ENCODE measurements at regions not wholly inside any gene's neighbourhood (a gene's known extent, or its start where the extent isn't known, plus 50 kb on each side); places are given as distances from the start of the nearest gene placed in this dataset.

- no peaks in the 10 kb centered on the region for H3K27me3 Mint-ChIP-seq
- H3K36me3 Mint-ChIP-seq: no peaks in the 10 kb centered on the region
- ATAC-seq (peak in 1 of 2 donors; percentile 13), DNase-seq (ENCODE audit: low spot score) (no peak)
- no peaks in the 10 kb centered on the region for H3K9me3 Mint-ChIP-seq
- no peaks in the 10 kb centered on the region for H3K4me1 Mint-ChIP-seq (ENCODE audit: low read depth in 2 of 2)
- H3K4me3 Mint-ChIP-seq: no peak overlapping the region
- H3K27ac Mint-ChIP-seq: no peak overlapping the region
These were observed 606.3 kb upstream of the PLXNA2 start for GRCh38 chr1:208850442-208850841.

GRCh38 chr1:208851366-208851765 is 607.2 kb upstream of the PLXNA2 start:
- DNase-seq (ENCODE audit: low spot score) (no peak), ATAC-seq (no peak)
- H3K9me3 Mint-ChIP-seq: no peaks in the 10 kb centered on the region
- no peak overlapping the region for H3K27ac Mint-ChIP-seq
- H3K4me1 Mint-ChIP-seq (ENCODE audit: low read depth in 2 of 2): no peaks in the 10 kb centered on the region
- no peak overlapping the region for H3K4me3 Mint-ChIP-seq
- H3K27me3 Mint-ChIP-seq: no peaks in the 10 kb centered on the region
- H3K36me3 Mint-ChIP-seq: no peaks in the 10 kb centered on the region

DNA sequence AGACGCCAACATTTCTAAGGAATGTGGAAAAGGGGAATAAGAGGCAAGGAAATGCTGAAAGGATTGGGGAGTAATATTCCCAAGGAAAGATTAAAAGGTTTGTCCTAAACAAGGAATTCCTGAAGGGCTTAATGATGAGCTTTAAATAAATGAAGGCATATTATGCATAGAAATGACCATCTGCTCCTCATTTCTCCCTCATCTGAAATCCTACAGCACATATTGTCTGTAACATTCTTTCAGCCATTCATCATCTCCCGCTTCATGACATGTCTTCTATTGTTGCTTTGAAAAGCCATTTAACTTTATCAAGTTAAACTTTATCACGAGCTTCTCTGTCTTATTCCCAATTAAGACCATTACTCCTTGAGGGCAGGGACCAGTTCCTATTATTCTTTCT is 608.7 kb upstream of the PLXNA2 start:
- H3K36me3 Mint-ChIP-seq: no peaks in the 10 kb centered on the region
- DNase-seq (ENCODE audit: low spot score): no peak
- no peak overlapping the region for H3K4me3 Mint-ChIP-seq

GRCh38 chr1:208855403-208855802 is 611.2 kb upstream of the PLXNA2 start:
- no peak for DNase-seq (ENCODE audit: low spot score)
- H3K27ac Mint-ChIP-seq: no peak overlapping the region
- no peaks in the 10 kb centered on the region for H3K4me1 Mint-ChIP-seq (ENCODE audit: low read depth in 2 of 2)
- no peak for ATAC-seq
- no peaks in the 10 kb centered on the region for H3K27me3 Mint-ChIP-seq
- H3K9me3 Mint-ChIP-seq: no peaks in the 10 kb centered on the region
- no peak overlapping the region for H3K4me3 Mint-ChIP-seq
- H3K36me3 Mint-ChIP-seq: no peaks in the 10 kb centered on the region

More for the DNA sequence above, 608.7 kb upstream of the PLXNA2 start:
- no peak overlapping the region for H3K27ac Mint-ChIP-seq
- no peaks in the 10 kb centered on the region for H3K4me1 Mint-ChIP-seq (ENCODE audit: low read depth in 2 of 2)
- no peak for ATAC-seq
- H3K27me3 Mint-ChIP-seq: no peaks in the 10 kb centered on the region
- H3K9me3 Mint-ChIP-seq: no peaks in the 10 kb centered on the region

GRCh38 chr1:208857465-208857864 is 613.3 kb upstream of the PLXNA2 start:
- DNase-seq (ENCODE audit: low spot score): no peak
- Mint-ChIP-seq H3K4me1 (ENCODE audit: low read depth in 2 of 2) (no peaks in the 10 kb centered on the region), H3K9me3 (no peaks in the 10 kb centered on the region), H3K4me3 (no peak overlapping the region), H3K36me3 (no peaks in the 10 kb centered on the region), H3K27me3 (no peaks in the 10 kb centered on the region), H3K27ac (no peak overlapping the region)
- ATAC-seq: no peak

- H3K9me3 Mint-ChIP-seq: peaks cover 6% of the 10 kb centered on the region
- no peaks in the 10 kb centered on the region for H3K36me3 Mint-ChIP-seq
- no peaks in the 10 kb centered on the region for H3K27me3 Mint-ChIP-seq
- H3K4me1 Mint-ChIP-seq (ENCODE audit: low read depth in 2 of 2): no peaks in the 10 kb centered on the region
- H3K4me3 Mint-ChIP-seq: no peak overlapping the region
- no peak for ATAC-seq
- DNase-seq (ENCODE audit: low spot score): no peak
- H3K27ac Mint-ChIP-seq: no peak overlapping the region
These were observed 614.6 kb upstream of the PLXNA2 start for GRCh38 chr1:208858738-208859137.

DNA sequence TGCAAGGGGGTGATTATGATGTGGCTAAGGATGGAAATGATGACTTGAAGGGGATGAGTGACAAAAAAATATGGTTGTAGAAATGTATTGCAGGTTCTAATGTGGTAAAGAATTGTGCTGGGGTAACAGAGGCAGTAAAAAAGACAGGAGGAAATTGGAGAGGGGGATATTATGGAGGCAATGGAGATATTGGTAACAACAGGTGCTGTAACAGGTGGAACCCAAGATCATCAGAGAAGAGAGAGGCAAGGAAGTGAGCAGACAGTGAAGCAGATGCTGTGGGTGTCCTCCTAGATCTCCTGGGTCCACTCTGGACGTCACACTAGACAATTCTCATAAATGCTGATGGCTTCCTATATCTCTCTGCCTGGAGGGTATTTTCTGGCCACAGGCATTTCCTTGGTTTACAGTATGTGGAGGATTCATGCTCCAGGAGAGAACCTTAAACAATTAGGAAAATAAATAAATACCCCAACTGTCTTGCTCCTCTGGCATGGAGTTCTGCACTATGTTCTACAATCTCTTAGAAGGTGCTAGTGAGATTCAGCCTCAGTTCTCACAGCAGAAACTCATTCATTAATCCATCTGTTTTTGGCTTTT is 620.3 kb upstream of the PLXNA2 start:
- Mint-ChIP-seq H3K4me1 (ENCODE audit: low read depth in 2 of 2) (no peaks in the 10 kb centered on the region), H3K27me3 (no peaks in the 10 kb centered on the region), H3K9me3 (peaks cover 12% of the 10 kb centered on the region), H3K36me3 (no peaks in the 10 kb centered on the region), H3K27ac (no peak overlapping the region), H3K4me3 (no peak overlapping the region)
- ATAC-seq (no peak), DNase-seq (ENCODE audit: low spot score) (no peak)

- peaks cover 12% of the 10 kb centered on the region for H3K9me3 Mint-ChIP-seq
- DNase-seq (ENCODE audit: low spot score) (no peak), ATAC-seq (no peak)
- no peaks in the 10 kb centered on the region for H3K36me3 Mint-ChIP-seq
- H3K27ac Mint-ChIP-seq: no peak overlapping the region
- H3K27me3 Mint-ChIP-seq: no peaks in the 10 kb centered on the region
- H3K4me1 Mint-ChIP-seq (ENCODE audit: low read depth in 2 of 2): no peaks in the 10 kb centered on the region
- no peak overlapping the region for H3K4me3 Mint-ChIP-seq
These were observed 622.3 kb upstream of the PLXNA2 start for GRCh38 chr1:208866386-208866955.

DNA sequence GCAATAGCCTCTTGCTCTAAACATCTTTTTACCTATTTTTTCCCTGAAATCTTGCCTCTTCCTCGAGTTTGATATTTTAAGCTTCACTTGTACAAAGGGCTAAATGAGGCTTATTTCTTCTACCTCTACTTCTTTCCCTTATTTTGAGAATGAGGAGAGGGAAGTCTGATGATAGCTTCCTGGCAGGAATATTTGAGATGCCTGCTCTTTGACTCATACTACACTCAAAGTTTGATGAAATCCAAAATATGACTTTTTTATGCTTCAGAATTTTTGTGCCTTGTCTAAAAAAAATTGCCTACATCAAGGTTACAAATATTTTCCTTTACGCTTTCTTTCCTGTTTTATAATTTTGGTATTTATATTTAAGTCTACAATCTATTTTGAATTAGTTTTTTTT is 624.4 kb upstream of the PLXNA2 start:
- no peak for ATAC-seq
- Mint-ChIP-seq H3K36me3 (no peaks in the 10 kb centered on the region), H3K9me3 (peaks cover 8% of the 10 kb centered on the region), H3K4me1 (ENCODE audit: low read depth in 2 of 2) (no peaks in the 10 kb centered on the region), H3K27ac (no peak overlapping the region), H3K4me3 (no peak overlapping the region), H3K27me3 (no peaks in the 10 kb centered on the region)
- no peak for DNase-seq (ENCODE audit: low spot score)

- Mint-ChIP-seq H3K27me3 (peaks cover 0 to 7% of the 10 kb centered on the region in 2 donors), H3K4me3 (no peak overlapping the region), H3K36me3 (no peaks in the 10 kb centered on the region), H3K27ac (no peak overlapping the region), H3K9me3 (peaks cover 7% of the 10 kb centered on the region), H3K4me1 (ENCODE audit: low read depth in 2 of 2) (no peaks in the 10 kb centered on the region)
- ATAC-seq (no peak), DNase-seq (ENCODE audit: low spot score) (no peak)
These were observed 630.7 kb upstream of the PLXNA2 start for GRCh38 chr1:208874915-208875314.

- Mint-ChIP-seq H3K4me1 (ENCODE audit: low read depth in 2 of 2) (no peaks in the 10 kb centered on the region), H3K27me3 (peaks cover 0 to 3% of the 10 kb centered on the region in 2 donors), H3K27ac (no peak overlapping the region), H3K9me3 (peaks cover 2% of the 10 kb centered on the region), H3K36me3 (no peaks in the 10 kb centered on the region), H3K4me3 (no peak overlapping the region)
- no peak for ATAC-seq
- DNase-seq (ENCODE audit: low spot score): no peak
These were observed 634.8 kb upstream of the PLXNA2 start for GRCh38 chr1:208879022-208879421.

- H3K9me3 Mint-ChIP-seq: no peaks in the 10 kb centered on the region
- H3K36me3 Mint-ChIP-seq: no peaks in the 10 kb centered on the region
- no peak overlapping the region for H3K27ac Mint-ChIP-seq
- DNase-seq (ENCODE audit: low spot score) (no peak), ATAC-seq (no peak)
- no peaks in the 10 kb centered on the region for H3K27me3 Mint-ChIP-seq
- no peak overlapping the region for H3K4me3 Mint-ChIP-seq
- no peaks in the 10 kb centered on the region for H3K4me1 Mint-ChIP-seq (ENCODE audit: low read depth in 2 of 2)
These were observed 636.4 kb upstream of the PLXNA2 start for GRCh38 chr1:208880433-208881100.

- H3K9me3 Mint-ChIP-seq: peaks cover 2% of the 10 kb centered on the region
- DNase-seq (ENCODE audit: low spot score) (no peak), ATAC-seq (no peak)
- no peaks in the 10 kb centered on the region for H3K4me1 Mint-ChIP-seq (ENCODE audit: low read depth in 2 of 2)
- no peaks in the 10 kb centered on the region for H3K36me3 Mint-ChIP-seq
- H3K27me3 Mint-ChIP-seq: no peaks in the 10 kb centered on the region
- no peak overlapping the region for H3K4me3 Mint-ChIP-seq
- no peak overlapping the region for H3K27ac Mint-ChIP-seq
These were observed 640.9 kb upstream of the PLXNA2 start for GRCh38 chr1:208885060-208885459.

GRCh38 chr1:208885650-208886049 is 641.5 kb upstream of the PLXNA2 start:
- ATAC-seq (no peak), DNase-seq (ENCODE audit: low spot score) (no peak)
- Mint-ChIP-seq H3K27me3 (no peaks in the 10 kb centered on the region), H3K27ac (no peak overlapping the region), H3K4me3 (no peak overlapping the region), H3K9me3 (peaks cover 2% of the 10 kb centered on the region), H3K4me1 (ENCODE audit: low read depth in 2 of 2) (no peaks in the 10 kb centered on the region), H3K36me3 (no peaks in the 10 kb centered on the region)

Measured in natural killer cell treated with Interleukin-12 subunit alpha and Interleukin-12 subunit beta and Interleukin-15 and Interleukin-18, amount 100 ng/mL, for 72 hours (primary cell).